GM12872 (cell line): ENCODE measurements at regions not wholly inside any gene's neighbourhood (a gene's known extent, or its start where the extent isn't known, plus 50 kb on each side); places are given as distances from the start of the nearest gene placed in this dataset.

Experiments
- CTCF ChIP-seq: IDR thresholded peaks from 3 replicates; pipeline ENCODE4 v1.5.1; 2011; ENCODE audit warnings: low read depth, mild to moderate bottlenecking, low read length, moderate library complexity; ENCODE audit not compliant: insufficient read depth

- no peak for TF ChIP-seq CTCF
Measured at GRCh38 chr4:11632025-11632424, 203.3 kb upstream of the HS3ST1 start.

- TF ChIP-seq CTCF = no peak
Measured at GRCh38 chr4:11631416-11631815, 202.7 kb upstream of the HS3ST1 start.

GRCh38 chr4:11628093-11628725, 199.5 kb upstream of the HS3ST1 start:
- TF ChIP-seq CTCF = no peak

- no peak for TF ChIP-seq CTCF
Measured at GRCh38 chr4:11626066-11626465, 197.4 kb upstream of the HS3ST1 start.

GRCh38 chr4:11625211-11625610, 196.5 kb upstream of the HS3ST1 start:
- no peak for TF ChIP-seq CTCF

- TF ChIP-seq CTCF = no peak
Measured at GRCh38 chr4:11624370-11624769, 195.7 kb upstream of the HS3ST1 start.

GRCh38 chr4:11623726-11624037, 195.0 kb upstream of the HS3ST1 start:
- 0 out of 3 replicates have a peak, but pooled peaks have one; percentile 19 for TF ChIP-seq CTCF
